Prostate gland (tissue), 2 donors: ENCODE measurements at regions not wholly inside any gene's neighbourhood (a gene's known extent, or its start where the extent isn't known, plus 50 kb on each side); places are given as distances from the start of the nearest gene placed in this dataset.

Source experiments
- CTCF ChIP-seq, 4 experiments: fragments of 200-600 bp in 2 of 4; fragments of 450-650 bp in 2 of 4; sonication (generic) in 2 of 4; IDR thresholded peaks; 1 replicate in 3 of 4; 2 replicates in 1 of 4; pipeline ENCODE4 v1.5.1; 2016 to 2019; ENCODE audit warnings: antibody characterized with exemption in 4 of 4, mild to moderate bottlenecking in 2 of 4, moderate library complexity in 2 of 4
- POLR2A ChIP-seq: fragments of 450-650 bp; IDR thresholded peaks from one replicate; pipeline ENCODE4 v1.6.1; 2016; ENCODE audit warnings: antibody characterized with exemption, mild to moderate bottlenecking
- POLR2AphosphoS5 ChIP-seq: sonication (generic); formaldehyde crosslinking; IDR thresholded peaks from one replicate; pipeline ENCODE4 v1.6.1; 2017; ENCODE audit warnings: antibody characterized with exemption

GRCh38 chr1:69195136-69195535 lies 372.6 kb upstream of the LRRC7 start:
- TF ChIP-seq CTCF (IDR thresholded peaks at IDR 0.05) (no peak), POLR2AphosphoS5 (no peak), POLR2A (no peak)
